HepG2 (cell line): ENCODE measurements at regions not wholly inside any gene's neighbourhood (a gene's known extent, or its start where the extent isn't known, plus 50 kb on each side); places are given as distances from the start of the nearest gene placed in this dataset.

Source experiments
- EZH2 ChIP-seq: conservative IDR thresholded peaks from 2 replicates; pipeline ENCODE4 v1.6.1; 2012; ENCODE audit warnings: mild to moderate bottlenecking, low read depth, low read length, moderate library complexity
- KLF13 ChIP-seq: sonication (generic); formaldehyde crosslinking; IDR thresholded peaks from 2 replicates; pipeline ENCODE4 v1.4.0; 2020; ENCODE audit warnings: mild to moderate bottlenecking, missing genetic modification reagents
- POLR2A ChIP-seq, 2 experiments: IDR thresholded peaks; 2 replicates each; pipeline ENCODE4 v1.6.1; 2011; ENCODE audit warnings: low read depth in 2 of 2, low read length in 2 of 2, mild to moderate bottlenecking in 1 of 2, moderate library complexity in 1 of 2; ENCODE audit not compliant: insufficient read depth in 1 of 2
- USF2 ChIP-seq, 2 experiments: sonication (generic) in 1 of 2; formaldehyde crosslinking in 1 of 2; IDR thresholded peaks; 2 replicates each; pipeline versions ENCODE4 v1.5.1 to v1.6.1; 2011 to 2020; ENCODE audit warnings: borderline replicate concordance in 1 of 2, low read depth in 1 of 2, low read length in 1 of 2, mild to moderate bottlenecking in 1 of 2, missing genetic modification reagents in 1 of 2, moderate library complexity in 1 of 2
- ZKSCAN8 ChIP-seq: IDR thresholded peaks from 2 replicates; pipeline ENCODE4 v1.6.1; 2016; ENCODE audit warnings: borderline replicate concordance, missing genetic modification reagents, missing compliant biosample characterization
- TF ChIP-seq, protein P1 (sequence below): sonication (generic); formaldehyde crosslinking; IDR thresholded peaks from 2 replicates; pipeline ENCODE4 v1.5.0; 2020; ENCODE audit warnings: mild to moderate bottlenecking, missing genetic modification reagents, moderate library complexity
- TF ChIP-seq, protein P2 (sequence below): sonication (generic); formaldehyde crosslinking; IDR thresholded peaks from 2 replicates; pipeline ENCODE4 v1.4.0; 2020; ENCODE audit warnings: missing genetic modification reagents, borderline replicate concordance

GRCh38 chr13:34086281-34086680 lies 268.3 kb downstream of the RFC3 start:
- TF ChIP-seq, protein P1, sequence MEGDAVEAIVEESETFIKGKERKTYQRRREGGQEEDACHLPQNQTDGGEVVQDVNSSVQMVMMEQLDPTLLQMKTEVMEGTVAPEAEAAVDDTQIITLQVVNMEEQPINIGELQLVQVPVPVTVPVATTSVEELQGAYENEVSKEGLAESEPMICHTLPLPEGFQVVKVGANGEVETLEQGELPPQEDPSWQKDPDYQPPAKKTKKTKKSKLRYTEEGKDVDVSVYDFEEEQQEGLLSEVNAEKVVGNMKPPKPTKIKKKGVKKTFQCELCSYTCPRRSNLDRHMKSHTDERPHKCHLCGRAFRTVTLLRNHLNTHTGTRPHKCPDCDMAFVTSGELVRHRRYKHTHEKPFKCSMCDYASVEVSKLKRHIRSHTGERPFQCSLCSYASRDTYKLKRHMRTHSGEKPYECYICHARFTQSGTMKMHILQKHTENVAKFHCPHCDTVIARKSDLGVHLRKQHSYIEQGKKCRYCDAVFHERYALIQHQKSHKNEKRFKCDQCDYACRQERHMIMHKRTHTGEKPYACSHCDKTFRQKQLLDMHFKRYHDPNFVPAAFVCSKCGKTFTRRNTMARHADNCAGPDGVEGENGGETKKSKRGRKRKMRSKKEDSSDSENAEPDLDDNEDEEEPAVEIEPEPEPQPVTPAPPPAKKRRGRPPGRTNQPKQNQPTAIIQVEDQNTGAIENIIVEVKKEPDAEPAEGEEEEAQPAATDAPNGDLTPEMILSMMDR (CRISPR knock-in tag): no peak
- TF ChIP-seq POLR2A (IDR thresholded peaks at IDR 0.05; ENCODE audit: insufficient read depth in 1 of 2, low read depth in 2 of 2, low read length in 2 of 2): no peak
- no peak for TF ChIP-seq ZKSCAN8
- no peak for TF ChIP-seq EZH2
- no peak for TF ChIP-seq KLF13
- no peak for TF ChIP-seq USF2 (IDR thresholded peaks at IDR 0.05; ENCODE audit: low read depth, low read length)
- no peak for TF ChIP-seq USF2 (CRISPR knock-in tag; IDR thresholded peaks at IDR 0.05; ENCODE audit: borderline replicate concordance)
- TF ChIP-seq, protein P2, sequence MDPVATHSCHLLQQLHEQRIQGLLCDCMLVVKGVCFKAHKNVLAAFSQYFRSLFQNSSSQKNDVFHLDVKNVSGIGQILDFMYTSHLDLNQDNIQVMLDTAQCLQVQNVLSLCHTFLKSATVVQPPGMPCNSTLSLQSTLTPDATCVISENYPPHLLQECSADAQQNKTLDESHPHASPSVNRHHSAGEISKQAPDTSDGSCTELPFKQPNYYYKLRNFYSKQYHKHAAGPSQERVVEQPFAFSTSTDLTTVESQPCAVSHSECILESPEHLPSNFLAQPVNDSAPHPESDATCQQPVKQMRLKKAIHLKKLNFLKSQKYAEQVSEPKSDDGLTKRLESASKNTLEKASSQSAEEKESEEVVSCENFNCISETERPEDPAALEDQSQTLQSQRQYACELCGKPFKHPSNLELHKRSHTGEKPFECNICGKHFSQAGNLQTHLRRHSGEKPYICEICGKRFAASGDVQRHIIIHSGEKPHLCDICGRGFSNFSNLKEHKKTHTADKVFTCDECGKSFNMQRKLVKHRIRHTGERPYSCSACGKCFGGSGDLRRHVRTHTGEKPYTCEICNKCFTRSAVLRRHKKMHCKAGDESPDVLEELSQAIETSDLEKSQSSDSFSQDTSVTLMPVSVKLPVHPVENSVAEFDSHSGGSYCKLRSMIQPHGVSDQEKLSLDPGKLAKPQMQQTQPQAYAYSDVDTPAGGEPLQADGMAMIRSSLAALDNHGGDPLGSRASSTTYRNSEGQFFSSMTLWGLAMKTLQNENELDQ (CRISPR knock-in tag): no peak
